Endothelial cell of umbilical vein (primary cell): ENCODE measurements at regions not wholly inside any gene's neighbourhood (a gene's known extent, or its start where the extent isn't known, plus 50 kb on each side); places are given as distances from the start of the nearest gene placed in this dataset.

Experiments used
- EZH2 ChIP-seq: IDR thresholded peaks from 2 replicates; pipeline ENCODE4 v1.6.1; 2012; ENCODE audit warnings: borderline replicate concordance, low read depth, mild to moderate bottlenecking, moderate library complexity, low read length, inconsistent platforms; ENCODE audit not compliant: severe bottlenecking
- FOS ChIP-seq: IDR thresholded peaks from 2 replicates; pipeline ENCODE4 v1.6.1; 2011; ENCODE audit warnings: mild to moderate bottlenecking, low read length, moderate library complexity, borderline replicate concordance; ENCODE audit not compliant: insufficient read depth
- JUN ChIP-seq: IDR thresholded peaks from 2 replicates; pipeline ENCODE4 v1.6.1; 2011; ENCODE audit warnings: borderline replicate concordance, low read depth; ENCODE audit not compliant: insufficient read length, insufficient read depth
- MYC ChIP-seq: IDR thresholded peaks from one replicate; pipeline ENCODE4 v1.6.1; 2011; ENCODE audit warnings: mild to moderate bottlenecking, low read depth, low read length
- POLR2A ChIP-seq: IDR thresholded peaks from 2 replicates; pipeline ENCODE4 v1.6.1; 2012; ENCODE audit warnings: low read depth, mild to moderate bottlenecking, control low read depth, low read length
- POLR2AphosphoS5 ChIP-seq: IDR thresholded peaks from 2 replicates; pipeline ENCODE4 v1.6.1; 2012; ENCODE audit warnings: low read depth, mild to moderate bottlenecking, control low read depth, low read length, moderate library complexity; ENCODE audit not compliant: insufficient read depth
- TF ChIP-seq, protein P1 (sequence below): IDR thresholded peaks from 2 replicates; pipeline ENCODE4 v1.6.1; 2011; ENCODE audit not compliant: insufficient read depth, insufficient read length
- TF ChIP-seq, protein P2 (sequence below), 2 donors: IDR thresholded peaks; 1 replicate in 1 of 2; 2 replicates in 1 of 2; pipeline ENCODE4 v1.5.1; 2011; ENCODE audit warnings: low read length in 2 of 2, mild to moderate bottlenecking in 2 of 2, moderate library complexity in 2 of 2, control low read depth in 1 of 2, inconsistent platforms in 1 of 2, low read depth in 1 of 2; ENCODE audit not compliant: insufficient read depth in 1 of 2; ENCODE audit errors: extremely low read depth in 1 of 2

GRCh38 chr3:44042772-44043171, 198.9 kb upstream of the TOPAZ1 start:
- TF ChIP-seq, protein P1, sequence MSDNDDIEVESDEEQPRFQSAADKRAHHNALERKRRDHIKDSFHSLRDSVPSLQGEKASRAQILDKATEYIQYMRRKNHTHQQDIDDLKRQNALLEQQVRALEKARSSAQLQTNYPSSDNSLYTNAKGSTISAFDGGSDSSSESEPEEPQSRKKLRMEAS: no peak
- TF ChIP-seq, protein P2, sequence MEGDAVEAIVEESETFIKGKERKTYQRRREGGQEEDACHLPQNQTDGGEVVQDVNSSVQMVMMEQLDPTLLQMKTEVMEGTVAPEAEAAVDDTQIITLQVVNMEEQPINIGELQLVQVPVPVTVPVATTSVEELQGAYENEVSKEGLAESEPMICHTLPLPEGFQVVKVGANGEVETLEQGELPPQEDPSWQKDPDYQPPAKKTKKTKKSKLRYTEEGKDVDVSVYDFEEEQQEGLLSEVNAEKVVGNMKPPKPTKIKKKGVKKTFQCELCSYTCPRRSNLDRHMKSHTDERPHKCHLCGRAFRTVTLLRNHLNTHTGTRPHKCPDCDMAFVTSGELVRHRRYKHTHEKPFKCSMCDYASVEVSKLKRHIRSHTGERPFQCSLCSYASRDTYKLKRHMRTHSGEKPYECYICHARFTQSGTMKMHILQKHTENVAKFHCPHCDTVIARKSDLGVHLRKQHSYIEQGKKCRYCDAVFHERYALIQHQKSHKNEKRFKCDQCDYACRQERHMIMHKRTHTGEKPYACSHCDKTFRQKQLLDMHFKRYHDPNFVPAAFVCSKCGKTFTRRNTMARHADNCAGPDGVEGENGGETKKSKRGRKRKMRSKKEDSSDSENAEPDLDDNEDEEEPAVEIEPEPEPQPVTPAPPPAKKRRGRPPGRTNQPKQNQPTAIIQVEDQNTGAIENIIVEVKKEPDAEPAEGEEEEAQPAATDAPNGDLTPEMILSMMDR (IDR thresholded peaks at IDR 0.05; ENCODE audit: extremely low read depth in 1 of 2, insufficient read depth in 1 of 2, low read depth in 1 of 2, low read length in 2 of 2): no peak
- TF ChIP-seq POLR2A (no peak), FOS (no peak), POLR2AphosphoS5 (no peak), EZH2 (no peak), MYC (no peak), JUN (no peak)
